Upper lobe of left lung (tissue), 4 donors: ENCODE measurements at regions not wholly inside any gene's neighbourhood (a gene's known extent, or its start where the extent isn't known, plus 50 kb on each side); places are given as distances from the start of the nearest gene placed in this dataset.
"Not testable (repeated sequence)": the region's sequence is repeated elsewhere in the genome, so short reads cannot be mapped to it uniquely, and the experiment has no call there.

Experiments used
- CTCF ChIP-seq, 6 experiments: fragments of 450-650 bp in 4 of 6; fragments of 200-600 bp in 2 of 6; sonication (generic) in 2 of 6; IDR thresholded peaks; one replicate each; pipeline ENCODE4 v1.5.1; 2016 to 2019; ENCODE audit warnings: antibody characterized with exemption in 6 of 6
- EP300 ChIP-seq, 4 donors: sonication (generic); formaldehyde crosslinking; IDR thresholded peaks; one replicate each; pipeline ENCODE4 v1.5.1; 2017; ENCODE audit warnings: antibody characterized with exemption in 4 of 4, control low read depth in 2 of 4

DNA sequence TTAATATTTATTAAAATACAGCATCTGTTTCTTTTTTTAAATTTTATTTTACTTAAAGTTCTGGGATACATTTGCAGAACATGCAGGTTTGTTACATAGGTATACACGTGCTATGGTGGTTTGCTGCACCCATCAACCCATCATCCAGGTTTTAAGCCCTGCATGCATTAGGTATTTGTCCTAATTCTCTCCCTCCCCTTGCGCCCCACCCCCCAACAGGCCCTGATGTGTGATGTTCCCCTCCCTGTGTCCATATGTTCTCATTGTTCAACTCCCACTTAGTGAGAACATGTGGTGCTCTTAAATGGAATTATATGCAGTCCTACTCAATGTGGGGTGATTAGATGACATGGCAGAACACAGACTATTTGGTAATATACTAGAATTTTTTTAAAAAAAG is 1147.7 kb upstream of the ALCAM start:
- not testable (repeated sequence) for TF ChIP-seq EP300, CTCF (IDR thresholded peaks at IDR 0.05)
